OCI-LY7 (cell line): ENCODE measurements at regions not wholly inside any gene's neighbourhood (a gene's known extent, or its start where the extent isn't known, plus 50 kb on each side); places are given as distances from the start of the nearest gene placed in this dataset.
"Not testable (repeated sequence)": the region's sequence is repeated elsewhere in the genome, so short reads cannot be mapped to it uniquely, and the experiment has no call there.

Experiments
- BruUV-seq: library from RNA; stranded (reverse); fragments of 400-500 nt; replicated peaks from 2 replicates; lab custom pipeline; 2021; lab: Mats Ljungman, UMichigan
- CTCF ChIA-PET: fragments of 300-600 bp; sonication (Branson Sonifier 250); formaldehyde crosslinking; loops from one replicate; lab custom pipeline; 2022; ENCODE audit warnings: antibody characterized with exemption; ENCODE audit not compliant: unreplicated experiment; lab: Charles Lee
- POLR2A ChIA-PET: fragments of 300-600 bp; sonication (Branson Sonifier 250); formaldehyde crosslinking; loops from one replicate; lab custom pipeline; 2022; ENCODE audit warnings: antibody characterized with exemption; lab: Charles Lee
- DNase-seq: peaks from one replicate; pipeline ENCODE4 v3.0.0-alpha.2; 2015; ENCODE audit warnings: low spot score
- H2AFZ ChIP-seq: fragments of 200-600 bp; sonication (generic), shearing (Covaris generic); 2 replicates; pipeline ENCODE4 v1.6.1; 2014; ENCODE audit warnings: mild to moderate bottlenecking, antibody characterized with exemption, low read length, moderate library complexity
- H3K27ac ChIP-seq: fragments of 200-600 bp; sonication (generic); 2 replicates; pipeline ENCODE4 v1.5.1; 2014; ENCODE audit warnings: mixed run types, low read depth, mild to moderate bottlenecking, moderate library complexity, low read length, inconsistent platforms; ENCODE audit not compliant: poor library complexity, severe bottlenecking
- H3K36me3 ChIP-seq: fragments of 200-600 bp; sonication (generic); 2 replicates; pipeline ENCODE4 v1.6.1; 2014; ENCODE audit warnings: mild to moderate bottlenecking, antibody characterized with exemption, low read length, moderate library complexity, mixed read lengths; ENCODE audit not compliant: insufficient read depth
- H3K4me1 ChIP-seq: fragments of 200-600 bp; sonication (generic); 2 replicates; pipeline ENCODE4 v1.5.1; 2014; ENCODE audit warnings: mild to moderate bottlenecking, low read length; ENCODE audit not compliant: insufficient read depth, poor library complexity, severe bottlenecking
- H3K4me2 ChIP-seq: fragments of 200-600 bp; sonication (generic); 2 replicates; pipeline ENCODE4 v1.6.1; 2014; ENCODE audit warnings: mild to moderate bottlenecking, low read length
- H3K4me3 ChIP-seq: fragments of 200-600 bp; sonication (generic); 2 replicates; pipeline ENCODE4 v1.5.1; 2014; ENCODE audit warnings: mild to moderate bottlenecking, low read depth, low read length; ENCODE audit not compliant: poor library complexity, severe bottlenecking
- H3K79me2 ChIP-seq: fragments of 200-600 bp; sonication (generic); 2 replicates; pipeline ENCODE4 v1.6.1; 2016; ENCODE audit warnings: low read depth, mild to moderate bottlenecking, low read length, moderate library complexity, mixed read lengths; ENCODE audit not compliant: insufficient read depth
- H3K9me2 ChIP-seq: fragments of 200-600 bp; sonication (generic); 2 replicates; pipeline ENCODE4 v1.6.1; 2016; ENCODE audit warnings: mild to moderate bottlenecking, low read length, mixed read lengths; ENCODE audit not compliant: insufficient read depth
- H3K9me3 ChIP-seq: fragments of 200-600 bp; sonication (generic); 2 replicates; pipeline ENCODE4 v1.6.1; 2014; ENCODE audit warnings: mild to moderate bottlenecking, mixed run types, low read length, mixed read lengths
- H4K20me1 ChIP-seq: fragments of 200-600 bp; sonication (generic); 2 replicates; pipeline ENCODE4 v1.6.1; 2014; ENCODE audit warnings: mild to moderate bottlenecking, antibody characterized with exemption, low read length, moderate library complexity, mixed read lengths; ENCODE audit not compliant: insufficient read depth
- CTCF ChIP-seq: fragments of 200-600 bp; sonication (generic); conservative IDR thresholded peaks from 2 replicates; pipeline ENCODE4 v1.5.1; 2014; ENCODE audit warnings: mild to moderate bottlenecking, antibody characterized with exemption, low read length, moderate library complexity, mixed read lengths
- EZH2phosphoT487 ChIP-seq: fragments of 200-600 bp; sonication (generic); IDR thresholded peaks from 2 replicates; pipeline ENCODE4 v1.6.1; 2018; ENCODE audit warnings: low read depth, borderline replicate concordance, mild to moderate bottlenecking, mixed run types, antibody characterized with exemption, low read length, moderate library complexity, mixed read lengths
- intact Hi-C: fragments of 100-400 bp; cut with micrococcal nuclease; formaldehyde crosslinking; loops from one replicate; pipeline ENCODE4 v1.10.0; 2022; ENCODE audit not compliant: unreplicated experiment

- H3K9me2 ChIP-seq, H3K4me2 ChIP-seq, BruUV-seq, intact Hi-C loops, DNase-seq, H3K79me2 ChIP-seq, H2AFZ ChIP-seq, H3K27ac ChIP-seq, H3K4me3 ChIP-seq, POLR2A ChIA-PET, CTCF ChIA-PET, H3K36me3 ChIP-seq, H3K4me1 ChIP-seq, H3K9me3 ChIP-seq, H4K20me1 ChIP-seq: not testable (repeated sequence)
These were observed 258.8 kb downstream of the HAPSTR1 start for GRCh38 chr16:9350119-9350799.

GRCh38 chr16:9351440-9351839 lies 260.0 kb downstream of the HAPSTR1 start:
- no peaks in the 10 kb centered on the region for H4K20me1 ChIP-seq
- TF ChIP-seq EZH2phosphoT487 = no peak
- TF ChIP-seq CTCF = no peak
- H3K4me2 ChIP-seq = no peak overlapping the region
- no peak overlapping the region for H3K4me3 ChIP-seq
- H2AFZ ChIP-seq = no peak overlapping the region
- no peak for DNase-seq
- no peaks in the 10 kb centered on the region for H3K9me3 ChIP-seq
- intact Hi-C loops = no loop called here
- no peak overlapping the region for H3K27ac ChIP-seq
- no peaks in the 10 kb centered on the region for H3K79me2 ChIP-seq
- POLR2A ChIA-PET = no interaction called here
- no peaks in the 10 kb centered on the region for H3K9me2 ChIP-seq
- BruUV-seq = no TSS peak
- no peaks in the 10 kb centered on the region for H3K4me1 ChIP-seq
- CTCF ChIA-PET = no interaction called here
- H3K36me3 ChIP-seq = no peaks in the 10 kb centered on the region

GRCh38 chr16:9351841-9352434 lies 260.5 kb downstream of the HAPSTR1 start:
- H3K36me3 ChIP-seq = no peaks in the 10 kb centered on the region
- POLR2A ChIA-PET = no interaction called here
- BruUV-seq = no TSS peak
- H3K79me2 ChIP-seq = no peaks in the 10 kb centered on the region
- H3K27ac ChIP-seq = no peak overlapping the region
- no peaks in the 10 kb centered on the region for H3K4me1 ChIP-seq
- H2AFZ ChIP-seq = no peak overlapping the region
- H3K4me3 ChIP-seq = no peak overlapping the region
- CTCF ChIA-PET = no interaction called here
- intact Hi-C loops = no loop called here
- H3K9me2 ChIP-seq = no peaks in the 10 kb centered on the region
- no peaks in the 10 kb centered on the region for H3K9me3 ChIP-seq
- H3K4me2 ChIP-seq = no peak overlapping the region
- DNase-seq = no peak
- no peak for TF ChIP-seq CTCF
- H4K20me1 ChIP-seq = no peaks in the 10 kb centered on the region
